DND-41 (cell line): ENCODE measurements at regions not wholly inside any gene's neighbourhood (a gene's known extent, or its start where the extent isn't known, plus 50 kb on each side); places are given as distances from the start of the nearest gene placed in this dataset.

ENCODE experiments used
- ATAC-seq: fragments of 200-7000 bp; cut with Tn5 transposase; 3 replicates; pipeline ENCODE4 v1.9.1; 2021; ENCODE audit warnings: low read depth; ENCODE audit not compliant: insufficient read depth
- DNase-seq: peaks from one replicate; pipeline ENCODE4 v3.0.0-alpha.2; 2020
- H2AFZ ChIP-seq: 2 replicates; pipeline ENCODE4 v1.6.0; 2012; ENCODE audit warnings: low read depth, low read length
- H3K27ac ChIP-seq: 2 replicates; pipeline ENCODE4 v1.5.1; 2012; ENCODE audit warnings: low read length, inconsistent platforms
- H3K27me3 ChIP-seq: fragments of 200-600 bp; sonication (generic); 2 replicates; pipeline ENCODE4 v1.6.0; 2012; ENCODE audit warnings: low read length, mild to moderate bottlenecking, inconsistent platforms; ENCODE audit not compliant: insufficient read depth, poor library complexity
- H3K36me3 ChIP-seq: 2 replicates; pipeline ENCODE4 v1.5.1; 2012; ENCODE audit warnings: low read length, inconsistent platforms; ENCODE audit not compliant: insufficient read depth
- H3K4me1 ChIP-seq: 2 replicates; pipeline ENCODE4 v1.5.1; 2012; ENCODE audit warnings: mild to moderate bottlenecking, low read length; ENCODE audit not compliant: insufficient read depth
- H3K4me2 ChIP-seq: 2 replicates; pipeline ENCODE4 v1.6.0; 2012; ENCODE audit warnings: mild to moderate bottlenecking, moderate library complexity, low read length, inconsistent platforms; ENCODE audit not compliant: insufficient read depth
- H3K4me3 ChIP-seq, 2 experiments: fragments of 200-600 bp in 1 of 2; shearing (Covaris generic) in 1 of 2; 2 replicates each; pipeline ENCODE4 v1.5.1; 2012 to 2016; ENCODE audit warnings: inconsistent platforms in 2 of 2, low read length in 2 of 2, mild to moderate bottlenecking in 2 of 2, low read depth in 1 of 2, moderate library complexity in 1 of 2
- H3K79me2 ChIP-seq: 2 replicates; pipeline ENCODE4 v1.6.0; 2012; ENCODE audit warnings: low read length, inconsistent platforms; ENCODE audit not compliant: insufficient read depth
- H3K9ac ChIP-seq: 2 replicates; pipeline ENCODE4 v1.6.0; 2012; ENCODE audit warnings: low read depth, mild to moderate bottlenecking, inconsistent platforms, low read length, moderate library complexity
- H3K9me3 ChIP-seq: 2 replicates; pipeline ENCODE4 v1.5.1; 2012; ENCODE audit warnings: low read length, moderate library complexity, mild to moderate bottlenecking, inconsistent platforms; ENCODE audit not compliant: insufficient read depth, severe bottlenecking
- H4K20me1 ChIP-seq: 2 replicates; pipeline ENCODE4 v1.6.0; 2012; ENCODE audit warnings: low read length; ENCODE audit not compliant: insufficient read depth
- EZH2 ChIP-seq: IDR thresholded peaks from 3 replicates; pipeline ENCODE4 v1.6.1; 2012; ENCODE audit warnings: borderline replicate concordance, low read depth, mild to moderate bottlenecking, moderate library complexity, low read length, inconsistent platforms; ENCODE audit not compliant: severe bottlenecking
- TF ChIP-seq, protein P1 (sequence below): IDR thresholded peaks from 2 replicates; pipeline ENCODE4 v1.5.1; 2012; ENCODE audit warnings: borderline replicate concordance, low read length, moderate library complexity, mild to moderate bottlenecking; ENCODE audit not compliant: poor library complexity, severe bottlenecking; ENCODE audit errors: extremely low read depth

DNA sequence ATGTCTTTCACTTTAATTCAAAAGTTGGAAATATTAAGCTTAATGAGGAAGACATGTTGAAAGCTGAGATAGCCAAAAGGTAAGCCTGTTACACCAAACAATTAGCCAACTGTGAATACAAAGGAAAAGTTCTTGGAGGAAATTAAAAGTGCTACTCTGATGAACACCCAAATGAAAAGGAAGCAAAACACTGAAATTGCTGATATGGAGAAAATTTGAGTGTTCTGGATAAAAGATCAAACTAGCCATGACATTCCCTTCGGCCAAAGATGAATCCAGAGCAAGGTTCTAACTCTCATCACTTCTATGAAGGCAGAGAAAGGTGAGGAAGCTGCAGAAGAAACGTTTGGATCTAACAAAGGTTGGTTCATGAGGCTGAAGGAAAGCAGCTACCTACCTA lies 280.8 kb upstream of the BCHE start:
- H3K79me2 ChIP-seq, result no peaks in the 10 kb centered on the region
- no peaks in the 10 kb centered on the region for H3K27me3 ChIP-seq
- no peak overlapping the region for H3K27ac ChIP-seq
- TF ChIP-seq, protein P1, sequence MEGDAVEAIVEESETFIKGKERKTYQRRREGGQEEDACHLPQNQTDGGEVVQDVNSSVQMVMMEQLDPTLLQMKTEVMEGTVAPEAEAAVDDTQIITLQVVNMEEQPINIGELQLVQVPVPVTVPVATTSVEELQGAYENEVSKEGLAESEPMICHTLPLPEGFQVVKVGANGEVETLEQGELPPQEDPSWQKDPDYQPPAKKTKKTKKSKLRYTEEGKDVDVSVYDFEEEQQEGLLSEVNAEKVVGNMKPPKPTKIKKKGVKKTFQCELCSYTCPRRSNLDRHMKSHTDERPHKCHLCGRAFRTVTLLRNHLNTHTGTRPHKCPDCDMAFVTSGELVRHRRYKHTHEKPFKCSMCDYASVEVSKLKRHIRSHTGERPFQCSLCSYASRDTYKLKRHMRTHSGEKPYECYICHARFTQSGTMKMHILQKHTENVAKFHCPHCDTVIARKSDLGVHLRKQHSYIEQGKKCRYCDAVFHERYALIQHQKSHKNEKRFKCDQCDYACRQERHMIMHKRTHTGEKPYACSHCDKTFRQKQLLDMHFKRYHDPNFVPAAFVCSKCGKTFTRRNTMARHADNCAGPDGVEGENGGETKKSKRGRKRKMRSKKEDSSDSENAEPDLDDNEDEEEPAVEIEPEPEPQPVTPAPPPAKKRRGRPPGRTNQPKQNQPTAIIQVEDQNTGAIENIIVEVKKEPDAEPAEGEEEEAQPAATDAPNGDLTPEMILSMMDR, result no peak
- TF ChIP-seq EZH2, result no peak
- no peak for ATAC-seq
- no peak overlapping the region for H3K9ac ChIP-seq
- no peaks in the 10 kb centered on the region for H3K4me1 ChIP-seq
- H2AFZ ChIP-seq, result no peak overlapping the region
- no peak overlapping the region for H3K4me3 ChIP-seq
- DNase-seq, result no peak
- no peaks in the 10 kb centered on the region for H3K9me3 ChIP-seq
- H4K20me1 ChIP-seq, result no peaks in the 10 kb centered on the region
- H3K36me3 ChIP-seq, result no peaks in the 10 kb centered on the region
- H3K4me2 ChIP-seq, result no peak overlapping the region

DNA sequence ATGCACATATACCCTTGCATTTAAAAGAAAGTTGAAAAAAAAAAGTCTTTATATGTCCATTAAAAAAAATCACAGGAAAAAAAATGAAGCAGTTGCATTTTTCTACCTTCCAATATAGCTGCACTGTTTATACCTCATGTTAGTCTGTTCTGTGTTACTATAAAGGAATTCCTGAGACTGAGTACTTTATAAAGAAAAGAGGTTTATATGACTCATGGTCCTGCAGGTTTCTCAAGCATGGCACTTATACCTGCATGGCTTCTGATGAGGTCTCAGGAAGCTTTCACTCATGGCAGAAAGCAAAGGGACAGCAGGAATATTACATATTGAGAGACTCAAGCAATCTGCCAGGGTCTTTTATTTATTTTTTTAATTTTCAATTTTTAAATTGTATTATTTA lies 277.2 kb upstream of the BCHE start:
- no peak for TF ChIP-seq EZH2
- TF ChIP-seq, protein P1, result no peak
- Histone ChIP-seq H3K4me2 (no peak overlapping the region), H3K9ac (no peak overlapping the region), H4K20me1 (no peaks in the 10 kb centered on the region), H2AFZ (no peak overlapping the region), H3K4me3 (no peak overlapping the region), H3K36me3 (no peaks in the 10 kb centered on the region), H3K27ac (no peak overlapping the region), H3K4me1 (no peaks in the 10 kb centered on the region), H3K79me2 (no peaks in the 10 kb centered on the region), H3K27me3 (no peaks in the 10 kb centered on the region), H3K9me3 (no peaks in the 10 kb centered on the region)
- DNase-seq (no peak), ATAC-seq (no peak)

DNA sequence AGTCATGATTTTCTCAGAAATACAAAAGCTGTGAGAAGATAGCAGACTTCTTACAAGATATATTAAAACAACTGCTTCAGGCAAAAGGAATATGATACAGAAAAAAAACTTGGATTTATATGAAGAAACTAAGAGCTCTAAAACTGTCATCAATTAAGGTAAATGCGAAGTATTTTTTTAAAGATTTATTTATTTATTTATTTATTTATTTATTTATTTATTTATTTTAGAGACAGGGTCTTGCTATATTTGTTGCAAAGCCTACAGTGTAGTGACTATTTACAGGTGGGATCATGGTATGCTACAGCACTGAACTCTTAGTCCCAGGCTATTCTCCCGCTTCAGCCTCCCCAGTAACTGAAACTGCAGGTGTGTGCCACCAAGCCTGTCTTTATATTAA lies 274.3 kb upstream of the BCHE start:
- no peak for ATAC-seq
- Histone ChIP-seq H3K4me3 (no peak overlapping the region), H3K4me1 (no peaks in the 10 kb centered on the region), H2AFZ (no peak overlapping the region), H4K20me1 (no peaks in the 10 kb centered on the region), H3K36me3 (no peaks in the 10 kb centered on the region), H3K9me3 (no peaks in the 10 kb centered on the region), H3K9ac (no peak overlapping the region), H3K27ac (no peak overlapping the region), H3K4me2 (no peak overlapping the region), H3K79me2 (no peaks in the 10 kb centered on the region), H3K27me3 (no peaks in the 10 kb centered on the region)
- TF ChIP-seq, protein P1, result no peak
- TF ChIP-seq EZH2, result no peak
- no peak for DNase-seq

DNA sequence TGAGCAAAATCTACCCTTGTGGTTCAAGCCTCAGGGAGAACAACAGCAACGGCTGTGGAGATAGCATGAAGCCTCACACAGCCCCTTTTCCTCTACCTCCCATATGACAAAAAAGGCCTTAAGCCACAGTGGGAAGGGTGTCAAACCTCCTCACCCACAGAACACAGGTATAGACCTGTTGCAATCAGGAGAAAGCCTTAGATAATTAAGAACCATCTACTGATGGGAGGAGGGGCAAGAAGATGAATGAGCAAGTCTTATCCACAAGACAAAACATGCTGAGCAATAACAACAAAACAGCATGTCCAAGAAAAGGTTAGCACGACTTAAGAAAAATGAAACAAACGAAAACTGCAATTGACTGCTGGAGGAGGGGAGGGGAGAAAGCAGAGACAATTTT lies 272.9 kb upstream of the BCHE start:
- TF ChIP-seq, protein P1, result no peak
- TF ChIP-seq EZH2, result no peak
- no peaks in the 10 kb centered on the region for H3K36me3 ChIP-seq
- H3K9ac ChIP-seq, result no peak overlapping the region
- H3K4me3 ChIP-seq, result no peak overlapping the region
- ATAC-seq (no peak), DNase-seq (no peak)
- H3K9me3 ChIP-seq, result no peaks in the 10 kb centered on the region
- no peak overlapping the region for H2AFZ ChIP-seq
- H4K20me1 ChIP-seq, result no peaks in the 10 kb centered on the region
- H3K4me1 ChIP-seq, result no peaks in the 10 kb centered on the region
- H3K4me2 ChIP-seq, result no peak overlapping the region
- no peaks in the 10 kb centered on the region for H3K79me2 ChIP-seq
- H3K27me3 ChIP-seq, result no peaks in the 10 kb centered on the region
- H3K27ac ChIP-seq, result no peak overlapping the region
